Adrenal gland (tissue), 9 donors: ENCODE measurements at regions not wholly inside any gene's neighbourhood (a gene's known extent, or its start where the extent isn't known, plus 50 kb on each side); places are given as distances from the start of the nearest gene placed in this dataset.
"Not testable (repeated sequence)": the region's sequence is repeated elsewhere in the genome, so short reads cannot be mapped to it uniquely, and the experiment has no call there.

Experiments
- DNase-seq, 7 donors: peaks; one replicate each; pipeline ENCODE4 v3.0.0-alpha.2; 2019 to 2020
- H3K27ac ChIP-seq, 5 donors: fragments of 200-600 bp; sonication (generic) in 4 of 5; 1 replicate in 3 of 5; 2 replicates in 2 of 5; pipeline versions ENCODE4 v1.5.1 to v1.8.0; 2016 to 2020; ENCODE audit warnings: mild to moderate bottlenecking in 1 of 5
- H3K27me3 ChIP-seq: fragments of 200-600 bp; 2 replicates; pipeline ENCODE4 v1.8.0; 2021
- H3K36me3 ChIP-seq, 2 donors: fragments of 200-600 bp; replicated peaks in 1 of 2; 1 replicate in 1 of 2; 2 replicates in 1 of 2; pipeline versions ENCODE4 v1.5.1 to v1.8.0; 2018 to 2022
- H3K4me1 ChIP-seq, 2 donors: fragments of 200-600 bp; replicated peaks in 1 of 2; 1 replicate in 1 of 2; 2 replicates in 1 of 2; pipeline versions ENCODE4 v1.5.1 to v1.8.0; 2018 to 2021
- H3K4me3 ChIP-seq, 4 donors: fragments of 200-600 bp; sonication (generic) in 3 of 4; one replicate each; pipeline ENCODE4 v1.5.1; 2016 to 2018
- H3K9me3 ChIP-seq, 3 donors: fragments of 200-600 bp; sonication (generic) in 1 of 3; replicated peaks in 1 of 3; 1 replicate in 2 of 3; 2 replicates in 1 of 3; pipeline versions ENCODE4 v1.5.1 to v1.8.0; 2016 to 2021
- POLR2A ChIP-seq, 2 donors: fragments of 450-650 bp; IDR thresholded peaks; one replicate each; pipeline ENCODE4 v1.6.1; 2017; ENCODE audit warnings: antibody characterized with exemption in 2 of 2, mild to moderate bottlenecking in 2 of 2, moderate library complexity in 1 of 2
- WGBS, 4 donors: extraction: QIAGEN DNeasy Blood & Tissue Kit in 2 of 4; methylation state at CpG; one replicate each; pipeline versions ENCODE4 v1.1.5 to v1.1.7; 2013 to 2017; 5-methylcytosine and 5-hydroxymethylcytosine counted together
- intact Hi-C, 2 donors: fragments of 100-400 bp; cut with DNase I; formaldehyde crosslinking; loops; one replicate each; pipeline versions ENCODE4 v1.14.1 to v1.15.0; 2022 to 2023
- TF ChIP-seq, protein P1 (sequence below), 6 experiments: fragments of 450-650 bp in 4 of 6; fragments of 200-600 bp in 2 of 6; sonication (generic) in 1 of 6; IDR thresholded peaks; 1 replicate in 5 of 6; 2 replicates in 1 of 6; pipeline versions ENCODE4 v1.5.1 to v1.8.0; 2016 to 2021; ENCODE audit warnings: antibody characterized with exemption in 6 of 6, mild to moderate bottlenecking in 2 of 6, moderate library complexity in 1 of 6
- donor health status: healthy with polysubstance abuse.
- donor health status: Bipolar disorder and iron deficiency.
- donor health status: DM: yes; HTN: yes; CAD: no.
- donor health status: DM: no; HTN: no; CAD: no.
- donor health status: DM: no; HTN: no; CAD: no.

DNA sequence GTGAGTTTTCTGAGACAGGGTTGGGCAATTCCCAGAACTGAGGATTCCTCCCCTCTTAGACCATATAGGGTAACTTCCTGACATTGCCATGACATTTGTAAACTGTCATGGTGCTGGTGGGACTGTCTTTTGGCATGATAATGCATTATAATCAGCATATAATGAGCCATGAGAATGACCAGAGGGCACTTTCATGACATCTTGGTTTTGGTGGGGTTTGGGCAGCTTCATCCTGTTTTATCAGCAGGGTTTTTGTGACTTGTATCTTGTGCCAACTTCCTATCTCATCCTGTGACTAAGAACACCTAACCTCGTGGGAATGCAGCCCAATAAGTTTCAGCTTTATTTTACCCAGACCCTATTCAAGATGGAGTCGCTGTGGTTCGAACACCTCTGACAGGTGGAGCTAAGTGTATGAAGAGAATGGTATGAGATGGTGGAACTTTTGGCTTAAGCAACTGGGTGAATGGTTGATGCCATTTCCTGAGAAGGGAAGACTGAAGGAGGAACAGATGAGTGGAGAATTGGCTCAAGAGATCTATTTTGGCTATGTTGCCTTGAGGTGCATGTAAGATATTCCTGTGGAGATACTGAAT lies 217.3 kb downstream of the RAB11FIP4 start:
- no peaks in the 10 kb centered on the region for H3K36me3 ChIP-seq
- DNase-seq, result no peak
- TF ChIP-seq POLR2A (IDR thresholded peaks at IDR 0.05), result no peak
- TF ChIP-seq, protein P1, sequence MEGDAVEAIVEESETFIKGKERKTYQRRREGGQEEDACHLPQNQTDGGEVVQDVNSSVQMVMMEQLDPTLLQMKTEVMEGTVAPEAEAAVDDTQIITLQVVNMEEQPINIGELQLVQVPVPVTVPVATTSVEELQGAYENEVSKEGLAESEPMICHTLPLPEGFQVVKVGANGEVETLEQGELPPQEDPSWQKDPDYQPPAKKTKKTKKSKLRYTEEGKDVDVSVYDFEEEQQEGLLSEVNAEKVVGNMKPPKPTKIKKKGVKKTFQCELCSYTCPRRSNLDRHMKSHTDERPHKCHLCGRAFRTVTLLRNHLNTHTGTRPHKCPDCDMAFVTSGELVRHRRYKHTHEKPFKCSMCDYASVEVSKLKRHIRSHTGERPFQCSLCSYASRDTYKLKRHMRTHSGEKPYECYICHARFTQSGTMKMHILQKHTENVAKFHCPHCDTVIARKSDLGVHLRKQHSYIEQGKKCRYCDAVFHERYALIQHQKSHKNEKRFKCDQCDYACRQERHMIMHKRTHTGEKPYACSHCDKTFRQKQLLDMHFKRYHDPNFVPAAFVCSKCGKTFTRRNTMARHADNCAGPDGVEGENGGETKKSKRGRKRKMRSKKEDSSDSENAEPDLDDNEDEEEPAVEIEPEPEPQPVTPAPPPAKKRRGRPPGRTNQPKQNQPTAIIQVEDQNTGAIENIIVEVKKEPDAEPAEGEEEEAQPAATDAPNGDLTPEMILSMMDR (IDR thresholded peaks at IDR 0.05), result no peak
- H3K27me3 ChIP-seq, result no peaks in the 10 kb centered on the region
- H3K4me1 ChIP-seq, result no peaks in the 10 kb centered on the region
- H3K27ac ChIP-seq, result no peak overlapping the region
- no peaks in the 10 kb centered on the region for H3K9me3 ChIP-seq
- intact Hi-C loops, result no loop called here
- no peak overlapping the region for H3K4me3 ChIP-seq
- WGBS, 4 donors, result 72 to 83% (median 78%) methylated on average over 3 of the region's 3 CpGs

DNA sequence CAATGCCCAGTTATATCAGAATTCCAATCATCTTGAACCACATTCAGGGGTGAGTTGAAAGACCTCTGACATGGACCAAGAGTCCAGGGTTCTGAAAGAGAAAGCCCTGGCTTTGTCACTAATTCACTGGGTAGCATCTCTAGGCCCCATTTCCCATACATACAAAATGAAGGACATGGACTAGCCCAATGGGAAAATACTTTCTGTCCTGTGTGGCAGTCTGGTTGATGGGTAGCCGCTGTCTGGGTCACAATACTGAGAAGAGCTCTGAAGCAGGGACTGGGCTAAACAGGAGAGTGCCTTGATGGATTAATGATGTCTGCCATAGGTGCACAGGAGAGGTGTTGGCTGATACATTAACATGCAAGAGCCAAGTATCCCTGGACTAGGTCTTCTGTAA lies 214.3 kb downstream of the RAB11FIP4 start:
- no peaks in the 10 kb centered on the region for H3K36me3 ChIP-seq
- H3K27me3 ChIP-seq, result no peaks in the 10 kb centered on the region
- 98 to 100% (median 99%) methylated on average over 1 of the region's 1 CpG for WGBS, 4 donors
- no peaks in the 10 kb centered on the region for H3K9me3 ChIP-seq
- no peak for TF ChIP-seq POLR2A (IDR thresholded peaks at IDR 0.05)
- TF ChIP-seq, protein P1 (IDR thresholded peaks at IDR 0.05), result no peak
- no peak overlapping the region for H3K4me3 ChIP-seq
- H3K4me1 ChIP-seq, result no peaks in the 10 kb centered on the region
- DNase-seq, result peak in 1 of 7 donors; percentile 2
- H3K27ac ChIP-seq, result no peak overlapping the region
- intact Hi-C loops, result no loop called here

DNA sequence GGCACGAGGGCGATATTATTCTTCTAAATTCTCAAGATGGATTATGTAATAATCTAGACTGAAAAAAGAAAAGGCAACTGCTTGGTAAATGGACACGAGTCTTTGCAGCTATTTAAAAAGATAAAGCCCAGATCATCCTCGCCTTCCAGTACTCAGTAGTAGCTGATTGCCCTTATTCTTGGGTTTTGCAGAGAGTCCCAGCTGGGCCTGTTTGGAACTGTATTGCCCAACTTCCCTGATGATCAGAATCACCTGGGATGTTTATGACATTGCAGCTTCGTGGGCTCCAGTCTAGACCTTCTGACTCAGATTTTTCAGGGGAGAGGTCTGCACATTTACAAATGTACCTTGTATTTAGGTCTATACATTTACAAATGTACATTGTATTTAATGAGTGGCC lies 213.5 kb downstream of the RAB11FIP4 start:
- intact Hi-C loops, result no loop called here
- Histone ChIP-seq H3K36me3 (no peaks in the 10 kb centered on the region), H3K27ac (no peak overlapping the region), H3K9me3 (no peaks in the 10 kb centered on the region), H3K4me3 (no peak overlapping the region), H3K27me3 (no peaks in the 10 kb centered on the region), H3K4me1 (no peaks in the 10 kb centered on the region)
- DNase-seq, result no peak
- 81 to 87% (median 83%) methylated on average over 5 of the region's 5 CpGs for WGBS, 4 donors
- TF ChIP-seq POLR2A (IDR thresholded peaks at IDR 0.05), result no peak
- TF ChIP-seq, protein P1 (IDR thresholded peaks at IDR 0.05), result no peak

DNA sequence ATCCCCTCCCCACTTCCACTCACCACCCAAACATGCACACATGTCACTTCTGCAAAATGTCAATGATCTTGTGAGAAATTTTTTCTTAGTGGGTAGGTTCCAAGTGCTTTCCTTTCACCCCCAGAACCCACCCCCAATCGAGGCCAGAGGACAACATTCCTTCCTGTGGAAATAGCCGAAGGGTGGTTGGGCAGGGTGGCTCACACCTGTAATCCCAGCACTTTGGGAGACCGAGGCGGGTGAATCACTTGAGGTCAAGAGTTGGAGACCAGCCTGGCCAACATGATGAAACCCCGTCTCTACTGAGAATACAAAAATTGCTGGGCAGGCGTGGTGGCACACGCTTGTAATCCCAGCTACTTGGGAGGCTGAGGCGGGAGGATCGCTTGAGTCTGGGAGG lies 208.7 kb downstream of the RAB11FIP4 start:
- intact Hi-C loops, H3K27ac ChIP-seq, H3K9me3 ChIP-seq, H3K27me3 ChIP-seq, H3K4me3 ChIP-seq, H3K36me3 ChIP-seq: not testable (repeated sequence)
- 80 to 93% (median 90%) methylated on average over 9 of the region's 9 CpGs for WGBS, 4 donors
- DNase-seq, result peak in 1 of 7 donors; percentile 10
- H3K4me1 ChIP-seq, result peaks cover 0 to 10% of the 10 kb centered on the region in 2 donors

DNA sequence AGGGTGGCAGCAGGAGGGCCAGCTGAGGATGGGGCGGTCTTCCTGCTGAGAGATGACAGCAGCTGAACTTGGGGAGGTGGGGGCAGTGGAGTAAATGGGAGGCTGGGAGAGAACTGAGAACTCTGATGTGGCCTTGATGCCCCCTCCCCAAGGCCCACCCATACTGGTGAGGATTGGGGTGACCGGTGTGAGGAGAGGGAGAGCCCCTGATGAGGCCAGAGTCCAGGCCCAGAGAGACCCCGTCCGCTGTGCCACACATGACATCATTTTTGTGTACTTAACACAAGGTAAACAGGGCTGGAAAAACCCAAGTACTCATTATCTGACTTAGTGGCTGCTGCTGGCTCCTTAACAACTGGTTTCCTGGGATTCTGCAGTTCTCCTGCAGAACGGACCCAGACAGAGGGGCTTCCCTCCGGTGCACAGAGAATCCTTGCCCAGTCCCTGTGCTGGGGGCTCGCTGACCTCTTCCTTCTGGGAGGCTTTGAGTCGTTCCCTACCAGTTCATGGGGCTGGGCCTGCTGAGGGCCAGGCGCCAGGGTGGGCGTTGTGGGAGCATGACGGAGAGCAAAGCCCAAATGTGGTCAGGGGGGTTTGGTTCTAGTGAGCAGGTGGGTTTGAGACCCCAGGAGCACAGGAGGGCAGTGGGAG lies 207.6 kb downstream of the RAB11FIP4 start:
- intact Hi-C loops, result no loop called here
- no peaks in the 10 kb centered on the region for H3K27me3 ChIP-seq
- WGBS, 4 donors, result 72 to 86% (median 80%) methylated on average over 5 to 11 of the region's 11 CpGs
- H3K27ac ChIP-seq, result no peak overlapping the region
- H3K9me3 ChIP-seq, result no peaks in the 10 kb centered on the region
- H3K4me1 ChIP-seq, result peaks cover 0 to 10% of the 10 kb centered on the region in 2 donors
- H3K36me3 ChIP-seq, result no peaks in the 10 kb centered on the region
- no peak overlapping the region for H3K4me3 ChIP-seq
- DNase-seq, result no peak
- TF ChIP-seq, protein P1 (IDR thresholded peaks at IDR 0.05), result no peak
- no peak for TF ChIP-seq POLR2A (IDR thresholded peaks at IDR 0.05)
